ENCODE measurements at regions not wholly inside any gene's neighbourhood (a gene's known extent, or its start where the extent isn't known, plus 50 kb on each side); places are given as distances from the start of the nearest gene placed in this dataset.

- TF ChIP-seq GATA2 (IDR thresholded peaks at IDR 0.05; ENCODE audit: low read depth, low read length), result no peak
- TF ChIP-seq GATA3 (IDR thresholded peaks at IDR 0.05; ENCODE audit: low read depth, low read length), result no peak
These were observed 1024.6 kb downstream of the EFNA5 start for GRCh38 chr5:106646106-106646505.
